HepG2 (cell line): ENCODE measurements at regions not wholly inside any gene's neighbourhood (a gene's known extent, or its start where the extent isn't known, plus 50 kb on each side); places are given as distances from the start of the nearest gene placed in this dataset.

ENCODE experiments used
- BORCS8-MEF2B ChIP-seq: sonication (generic); formaldehyde crosslinking; IDR thresholded peaks from 2 replicates; pipeline ENCODE4 v1.8.0; 2022; ENCODE audit warnings: mild to moderate bottlenecking, missing genetic modification reagents
- CHCHD3 ChIP-seq: sonication (generic); formaldehyde crosslinking; IDR thresholded peaks from 2 replicates; pipeline ENCODE4 v1.8.0; 2022; ENCODE audit warnings: mild to moderate bottlenecking, missing genetic modification reagents, moderate library complexity
- ERF ChIP-seq: IDR thresholded peaks from 2 replicates; pipeline ENCODE4 v1.6.1; 2018; ENCODE audit warnings: missing biosample characterization, missing genetic modification reagents
- NFE2 ChIP-seq: sonication (generic); formaldehyde crosslinking; IDR thresholded peaks from 2 replicates; pipeline ENCODE4 v1.4.0; 2020; ENCODE audit warnings: missing genetic modification reagents
- NRL ChIP-seq: sonication (generic); formaldehyde crosslinking; IDR thresholded peaks from 2 replicates; pipeline ENCODE4 v1.5.0; 2020; ENCODE audit warnings: missing genetic modification reagents, mild to moderate bottlenecking, moderate library complexity, borderline replicate concordance
- RNF219 ChIP-seq: sonication (generic); formaldehyde crosslinking; IDR thresholded peaks from 2 replicates; pipeline ENCODE4 v1.5.0; 2020; ENCODE audit warnings: mild to moderate bottlenecking, missing genetic modification reagents
- ZBTB3 ChIP-seq: sonication (generic); formaldehyde crosslinking; IDR thresholded peaks from 2 replicates; pipeline ENCODE4 v1.4.0; 2020; ENCODE audit warnings: low read depth, mild to moderate bottlenecking, moderate library complexity, missing genetic modification reagents, borderline replicate concordance
- ZFP36L1 ChIP-seq: sonication (generic); formaldehyde crosslinking; IDR thresholded peaks from 2 replicates; pipeline ENCODE4 v1.8.0; 2022; ENCODE audit warnings: mild to moderate bottlenecking, missing genetic modification reagents, moderate library complexity
- ZNF260 ChIP-seq: sonication (generic); formaldehyde crosslinking; IDR thresholded peaks from 2 replicates; pipeline ENCODE4 v1.4.0; 2020; ENCODE audit warnings: missing genetic modification reagents, low read depth, mild to moderate bottlenecking, borderline replicate concordance
- TF ChIP-seq, protein P1 (sequence below), 2 experiments: fragments of 450-650 bp in 1 of 2; sonication (generic) in 1 of 2; formaldehyde crosslinking in 1 of 2; IDR thresholded peaks; 2 replicates each; pipeline versions ENCODE4 v1.6.1 to v1.8.0; 2016 to 2022; ENCODE audit warnings: antibody characterized with exemption in 1 of 2, mild to moderate bottlenecking in 1 of 2, missing genetic modification reagents in 1 of 2

- TF ChIP-seq, protein P1, sequence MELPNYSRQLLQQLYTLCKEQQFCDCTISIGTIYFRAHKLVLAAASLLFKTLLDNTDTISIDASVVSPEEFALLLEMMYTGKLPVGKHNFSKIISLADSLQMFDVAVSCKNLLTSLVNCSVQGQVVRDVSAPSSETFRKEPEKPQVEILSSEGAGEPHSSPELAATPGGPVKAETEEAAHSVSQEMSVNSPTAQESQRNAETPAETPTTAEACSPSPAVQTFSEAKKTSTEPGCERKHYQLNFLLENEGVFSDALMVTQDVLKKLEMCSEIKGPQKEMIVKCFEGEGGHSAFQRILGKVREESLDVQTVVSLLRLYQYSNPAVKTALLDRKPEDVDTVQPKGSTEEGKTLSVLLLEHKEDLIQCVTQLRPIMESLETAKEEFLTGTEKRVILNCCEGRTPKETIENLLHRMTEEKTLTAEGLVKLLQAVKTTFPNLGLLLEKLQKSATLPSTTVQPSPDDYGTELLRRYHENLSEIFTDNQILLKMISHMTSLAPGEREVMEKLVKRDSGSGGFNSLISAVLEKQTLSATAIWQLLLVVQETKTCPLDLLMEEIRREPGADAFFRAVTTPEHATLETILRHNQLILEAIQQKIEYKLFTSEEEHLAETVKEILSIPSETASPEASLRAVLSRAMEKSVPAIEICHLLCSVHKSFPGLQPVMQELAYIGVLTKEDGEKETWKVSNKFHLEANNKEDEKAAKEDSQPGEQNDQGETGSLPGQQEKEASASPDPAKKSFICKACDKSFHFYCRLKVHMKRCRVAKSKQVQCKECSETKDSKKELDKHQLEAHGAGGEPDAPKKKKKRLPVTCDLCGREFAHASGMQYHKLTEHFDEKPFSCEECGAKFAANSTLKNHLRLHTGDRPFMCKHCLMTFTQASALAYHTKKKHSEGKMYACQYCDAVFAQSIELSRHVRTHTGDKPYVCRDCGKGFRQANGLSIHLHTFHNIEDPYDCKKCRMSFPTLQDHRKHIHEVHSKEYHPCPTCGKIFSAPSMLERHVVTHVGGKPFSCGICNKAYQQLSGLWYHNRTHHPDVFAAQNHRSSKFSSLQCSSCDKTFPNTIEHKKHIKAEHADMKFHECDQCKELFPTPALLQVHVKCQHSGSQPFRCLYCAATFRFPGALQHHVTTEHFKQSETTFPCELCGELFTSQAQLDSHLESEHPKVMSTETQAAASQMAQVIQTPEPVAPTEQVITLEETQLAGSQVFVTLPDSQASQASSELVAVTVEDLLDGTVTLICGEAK (IDR thresholded peaks at IDR 0.05), result no peak
- TF ChIP-seq, protein P1 (CRISPR knock-in tag; IDR thresholded peaks at IDR 0.05), result no peak
- TF ChIP-seq BORCS8-MEF2B (no peak), ZBTB3 (CRISPR knock-in tag) (no peak), NRL (CRISPR knock-in tag) (no peak), NFE2 (CRISPR knock-in tag) (no peak), RNF219 (no peak), ERF (no peak), ZFP36L1 (CRISPR knock-in tag) (no peak), ZNF260 (no peak), CHCHD3 (no peak)
- TF ChIP-seq, all 625 proteins: peak for 0
These were observed 789.4 kb downstream of the STPG2 start (continued) for GRCh38 chr4:97353876-97354275.
